Esophagus squamous epithelium (tissue), 4 donors: ENCODE measurements at regions not wholly inside any gene's neighbourhood (a gene's known extent, or its start where the extent isn't known, plus 50 kb on each side); places are given as distances from the start of the nearest gene placed in this dataset.

Experiments used
- CTCF ChIP-seq, 6 experiments: fragments of 450-650 bp in 4 of 6; fragments of 200-600 bp in 2 of 6; sonication (generic) in 2 of 6; IDR thresholded peaks; one replicate each; pipeline ENCODE4 v1.5.1; 2016 to 2019; ENCODE audit warnings: antibody characterized with exemption in 6 of 6, mild to moderate bottlenecking in 4 of 6, moderate library complexity in 4 of 6
- POLR2A ChIP-seq, 4 donors: fragments of 450-650 bp; IDR thresholded peaks; one replicate each; pipeline ENCODE4 v1.6.1; 2017; ENCODE audit warnings: antibody characterized with exemption in 4 of 4, mild to moderate bottlenecking in 4 of 4, moderate library complexity in 3 of 4

- TF ChIP-seq CTCF (IDR thresholded peaks at IDR 0.05) (no peak), POLR2A (IDR thresholded peaks at IDR 0.05) (no peak)
Observed at GRCh38 chr16:5252791-5253190, 155.2 kb upstream of the EEF2KMT start.
